Smooth muscle cell (in vitro differentiated cells): ENCODE measurements at regions not wholly inside any gene's neighbourhood (a gene's known extent, or its start where the extent isn't known, plus 50 kb on each side); places are given as distances from the start of the nearest gene placed in this dataset.

ENCODE experiments used
- DNase-seq: peaks from one replicate; lab custom pipeline; 2025; ENCODE audit not compliant: unreplicated experiment; lab: John Stamatoyannopoulos, UW
- H2AFZ ChIP-seq: fragments of 200-600 bp; sonication (generic); 2 replicates; pipeline ENCODE4 v1.6.0; 2016; ENCODE audit warnings: antibody characterized with exemption, low read depth, mild to moderate bottlenecking
- H3F3A ChIP-seq: fragments of 200-600 bp; sonication (generic); 2 replicates; pipeline ENCODE4 v1.6.0; 2017; ENCODE audit warnings: antibody characterized with exemption, low read depth
- H3K27ac ChIP-seq: fragments of 200-600 bp; sonication (generic); 2 replicates; pipeline ENCODE4 v1.5.1; 2016; ENCODE audit warnings: low read depth, mild to moderate bottlenecking
- H3K27me3 ChIP-seq: fragments of 200-600 bp; sonication (generic); 2 replicates; pipeline ENCODE4 v1.6.1; 2016; ENCODE audit warnings: low read depth, mild to moderate bottlenecking
- H3K36me3 ChIP-seq: fragments of 200-600 bp; sonication (generic); 2 replicates; pipeline ENCODE4 v1.5.1; 2016; ENCODE audit warnings: low read depth
- H3K4me1 ChIP-seq: fragments of 200-600 bp; sonication (generic); 2 replicates; pipeline ENCODE4 v1.5.1; 2016; ENCODE audit warnings: low read depth
- H3K4me2 ChIP-seq: fragments of 200-600 bp; sonication (generic); 2 replicates; pipeline ENCODE4 v1.6.0; 2016; ENCODE audit warnings: mild to moderate bottlenecking
- H3K4me3 ChIP-seq: fragments of 200-600 bp; sonication (generic); 2 replicates; pipeline ENCODE4 v1.5.1; 2016; ENCODE audit warnings: mild to moderate bottlenecking
- H3K79me2 ChIP-seq: fragments of 200-600 bp; sonication (generic); 2 replicates; pipeline ENCODE4 v1.6.0; 2016; ENCODE audit warnings: low read depth, mild to moderate bottlenecking
- H3K9ac ChIP-seq: fragments of 200-600 bp; sonication (generic); 2 replicates; pipeline ENCODE4 v1.6.0; 2016; ENCODE audit warnings: low read depth
- H3K9me3 ChIP-seq: fragments of 200-600 bp; sonication (generic); replicated peaks from 2 replicates; pipeline ENCODE4 v1.5.1; 2016; ENCODE audit warnings: low read depth
- H4K20me1 ChIP-seq: fragments of 200-600 bp; sonication (generic); 2 replicates; pipeline ENCODE4 v1.6.0; 2016; ENCODE audit warnings: low read depth
- WGBS: methylation state at CpG from one replicate; pipeline ENCODE4 v1.1.7; 2016; ENCODE audit warnings: low lambda C conversion rate; 5-methylcytosine and 5-hydroxymethylcytosine counted together
- TF ChIP-seq, protein P1 (sequence below): fragments of 200-600 bp; sonication (generic); IDR thresholded peaks from 2 replicates; pipeline ENCODE4 v1.5.1; 2017; ENCODE audit warnings: borderline replicate concordance, mild to moderate bottlenecking, antibody characterized with exemption; ENCODE audit not compliant: insufficient read depth, poor library complexity, severe bottlenecking

DNA sequence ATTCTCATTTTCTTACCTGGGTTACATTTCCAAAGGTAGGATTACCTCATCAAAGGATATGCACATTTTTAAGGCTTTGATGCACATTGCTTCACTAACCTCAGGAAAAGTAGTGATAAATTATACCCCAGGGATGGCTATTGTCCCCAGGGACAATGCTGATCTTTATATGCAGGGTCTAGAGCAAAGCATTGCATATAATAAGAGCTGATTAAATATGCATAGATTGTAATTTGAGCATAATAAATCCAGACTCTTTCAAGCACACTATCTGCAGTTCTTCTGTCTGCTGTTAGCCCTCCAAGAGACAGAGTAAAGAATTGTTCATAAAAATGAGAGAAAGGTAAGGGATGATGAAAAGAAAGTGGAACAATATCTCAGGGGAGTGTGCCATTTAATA lies 57.3 kb upstream of the SYT13 start:
- H3K4me1 ChIP-seq, result peaks cover 15% of the 10 kb centered on the region

DNA sequence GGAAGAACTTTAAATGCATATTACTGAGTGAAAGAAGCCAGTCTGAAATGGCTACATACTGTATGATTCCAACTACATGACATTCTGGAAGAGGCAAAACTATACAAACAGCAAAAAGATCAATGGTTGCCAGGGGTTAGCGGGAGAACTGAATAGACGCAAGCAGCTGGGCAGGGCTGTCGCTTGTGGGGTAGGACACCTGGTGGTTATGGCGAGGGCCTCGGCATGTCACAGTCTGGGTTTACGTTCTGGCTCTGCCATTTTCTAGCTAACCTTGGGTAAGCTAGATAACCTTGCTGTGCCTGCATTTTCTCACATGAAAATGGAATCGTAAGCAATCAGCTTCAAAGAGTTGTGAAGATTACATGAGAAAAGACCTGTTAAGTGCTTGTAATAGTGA lies 55.2 kb upstream of the SYT13 start:
- Histone ChIP-seq H3K27me3 (no peaks in the 10 kb centered on the region), H3K9ac (no peak overlapping the region), H3F3A (no peaks in the 10 kb centered on the region), H3K4me3 (no peak overlapping the region), H3K27ac (no peak overlapping the region), H3K79me2 (no peaks in the 10 kb centered on the region), H2AFZ (no peak overlapping the region), H4K20me1 (no peaks in the 10 kb centered on the region), H3K4me1 (peaks cover 5% of the 10 kb centered on the region), H3K36me3 (no peaks in the 10 kb centered on the region), H3K4me2 (no peak overlapping the region), H3K9me3 (no peaks in the 10 kb centered on the region)
- no peak for DNase-seq
- 85% methylated on average over 7 of the region's 7 CpGs for WGBS
- TF ChIP-seq, protein P1, sequence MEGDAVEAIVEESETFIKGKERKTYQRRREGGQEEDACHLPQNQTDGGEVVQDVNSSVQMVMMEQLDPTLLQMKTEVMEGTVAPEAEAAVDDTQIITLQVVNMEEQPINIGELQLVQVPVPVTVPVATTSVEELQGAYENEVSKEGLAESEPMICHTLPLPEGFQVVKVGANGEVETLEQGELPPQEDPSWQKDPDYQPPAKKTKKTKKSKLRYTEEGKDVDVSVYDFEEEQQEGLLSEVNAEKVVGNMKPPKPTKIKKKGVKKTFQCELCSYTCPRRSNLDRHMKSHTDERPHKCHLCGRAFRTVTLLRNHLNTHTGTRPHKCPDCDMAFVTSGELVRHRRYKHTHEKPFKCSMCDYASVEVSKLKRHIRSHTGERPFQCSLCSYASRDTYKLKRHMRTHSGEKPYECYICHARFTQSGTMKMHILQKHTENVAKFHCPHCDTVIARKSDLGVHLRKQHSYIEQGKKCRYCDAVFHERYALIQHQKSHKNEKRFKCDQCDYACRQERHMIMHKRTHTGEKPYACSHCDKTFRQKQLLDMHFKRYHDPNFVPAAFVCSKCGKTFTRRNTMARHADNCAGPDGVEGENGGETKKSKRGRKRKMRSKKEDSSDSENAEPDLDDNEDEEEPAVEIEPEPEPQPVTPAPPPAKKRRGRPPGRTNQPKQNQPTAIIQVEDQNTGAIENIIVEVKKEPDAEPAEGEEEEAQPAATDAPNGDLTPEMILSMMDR, result no peak

More for the DNA sequence above, 57.3 kb upstream of the SYT13 start:
- H2AFZ ChIP-seq, result no peak overlapping the region
- no peaks in the 10 kb centered on the region for H3K36me3 ChIP-seq
- TF ChIP-seq, protein P1, result no peak
- H3K4me3 ChIP-seq, result no peak overlapping the region
- DNase-seq, result no peak
- H3K27me3 ChIP-seq, result no peaks in the 10 kb centered on the region
- no peaks in the 10 kb centered on the region for H4K20me1 ChIP-seq
- no peaks in the 10 kb centered on the region for H3K79me2 ChIP-seq
- no peak overlapping the region for H3K9ac ChIP-seq
- no peaks in the 10 kb centered on the region for H3K9me3 ChIP-seq
- H3K27ac ChIP-seq, result no peak overlapping the region
- H3F3A ChIP-seq, result peaks cover 7% of the 10 kb centered on the region
- no peak overlapping the region for H3K4me2 ChIP-seq

DNA sequence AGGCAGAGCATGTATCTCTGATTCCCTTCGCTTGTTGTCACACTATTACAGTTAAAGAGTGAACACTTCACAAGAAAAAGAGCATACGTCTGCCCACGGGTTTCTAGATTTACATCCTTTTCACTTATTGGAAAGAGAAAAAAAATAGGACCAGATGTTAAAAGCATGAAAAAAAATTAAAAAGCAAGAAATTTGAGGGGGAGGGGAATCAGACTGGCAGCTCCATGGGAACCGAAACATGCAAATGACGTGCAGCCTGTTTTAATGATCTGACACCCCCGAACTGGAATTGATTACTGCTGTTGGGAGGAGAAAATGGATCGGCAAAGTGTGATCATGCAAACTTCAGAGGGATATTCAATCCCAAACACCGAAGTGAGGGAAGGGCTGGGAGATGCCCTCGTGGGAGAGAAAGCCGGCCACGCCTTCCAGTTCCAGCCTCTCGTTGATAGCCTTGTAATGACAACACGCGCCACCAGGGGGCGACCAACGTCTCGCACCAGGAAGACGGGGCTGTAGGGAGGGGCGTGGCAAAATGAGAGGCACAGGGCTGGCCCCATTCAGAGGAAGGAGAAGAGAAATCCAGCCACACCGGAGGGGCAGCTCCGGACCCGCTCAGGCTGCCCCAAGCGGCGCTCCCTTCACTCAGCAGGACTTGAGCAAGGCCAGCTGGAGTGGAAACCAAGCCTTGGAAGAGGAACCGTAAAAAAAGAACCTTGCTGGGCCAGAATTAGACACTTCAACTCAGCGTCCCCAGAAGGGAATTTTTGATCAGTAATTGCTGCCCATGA lies 53.8 kb upstream of the SYT13 start:
- TF ChIP-seq, protein P1, result peak; percentile 93
- Histone ChIP-seq H3K4me2 (peak overlapping the region; percentile 76), H3K4me3 (peak overlapping the region; percentile 24), H3K36me3 (no peaks in the 10 kb centered on the region), H3K27ac (no peak overlapping the region), H3K4me1 (peaks cover 5% of the 10 kb centered on the region), H3K79me2 (no peaks in the 10 kb centered on the region), H3K9me3 (no peaks in the 10 kb centered on the region), H3K9ac (no peak overlapping the region), H2AFZ (peak overlapping the region; percentile 79), H3K27me3 (no peaks in the 10 kb centered on the region), H4K20me1 (no peaks in the 10 kb centered on the region), H3F3A (no peaks in the 10 kb centered on the region)
- 18% methylated on average over 25 of the region's 26 CpGs for WGBS
- DNase-seq, result peak; percentile 91
